Gastrocnemius medialis (tissue), 4 donors: ENCODE measurements at regions not wholly inside any gene's neighbourhood (a gene's known extent, or its start where the extent isn't known, plus 50 kb on each side); places are given as distances from the start of the nearest gene placed in this dataset.

ENCODE experiments used
- ATAC-seq, 2 donors: fragments of 150-250 bp; one replicate each; pipeline ENCODE4 v1.9.1; 2016
- DNase-seq, 2 donors: peaks; one replicate each; pipeline ENCODE4 v3.0.0-alpha.2; 2019
- H3K27ac ChIP-seq, 4 donors: fragments of 200-600 bp; sonication (generic); 1 replicate in 1 of 4; 2 replicates in 3 of 4; pipeline ENCODE4 v1.5.1; 2016 to 2018; ENCODE audit warnings: mild to moderate bottlenecking in 2 of 4, moderate library complexity in 1 of 4
- H3K27me3 ChIP-seq, 3 donors: fragments of 200-600 bp; sonication (generic) in 2 of 3; 1 replicate in 1 of 3; 2 replicates in 2 of 3; pipeline versions ENCODE4 v1.5.1 to v1.6.0; 2016 to 2019; ENCODE audit warnings: mild to moderate bottlenecking in 1 of 3, moderate library complexity in 1 of 3
- H3K36me3 ChIP-seq, 2 donors: fragments of 200-600 bp; sonication (generic) in 1 of 2; one replicate each; pipeline ENCODE4 v1.5.1; 2017 to 2018
- H3K4me1 ChIP-seq, 2 donors: fragments of 200-600 bp; sonication (generic) in 1 of 2; one replicate each; pipeline ENCODE4 v1.5.1; 2016 to 2017; ENCODE audit warnings: mild to moderate bottlenecking in 2 of 2
- H3K4me3 ChIP-seq, 4 donors: fragments of 200-600 bp; sonication (generic) in 3 of 4; 1 replicate in 1 of 4; 2 replicates in 3 of 4; pipeline ENCODE4 v1.5.1; 2016 to 2019; ENCODE audit warnings: mild to moderate bottlenecking in 2 of 4
- H3K9me3 ChIP-seq, 3 donors: fragments of 200-600 bp; sonication (generic) in 2 of 3; 1 replicate in 1 of 3; 2 replicates in 2 of 3; pipeline ENCODE4 v1.5.1; 2016 to 2019
- POLR2A ChIP-seq, 2 donors: fragments of 450-650 bp; IDR thresholded peaks; one replicate each; pipeline ENCODE4 v1.6.1; 2017; ENCODE audit warnings: antibody characterized with exemption in 2 of 2, mild to moderate bottlenecking in 2 of 2, moderate library complexity in 2 of 2
- in situ Hi-C, 4 donors: fragments of 200-750 bp; cut with MboI; loops; one replicate each; pipeline versions ENCODE4 v1.15.0 to v1.8.0; 2017; ENCODE audit warnings: low sequenced_read_pairs in 4 of 4
- intact Hi-C: fragments of 100-400 bp; cut with DNase I; formaldehyde crosslinking; loops from one replicate; pipeline ENCODE4 v1.15.1; 2023; ENCODE audit warnings: low total_unique reads
- TF ChIP-seq, protein P1 (sequence below), 5 experiments: fragments of 450-650 bp in 3 of 5; fragments of 200-600 bp in 2 of 5; sonication (generic) in 2 of 5; IDR thresholded peaks in 4 of 5; conservative IDR thresholded peaks in 1 of 5; 1 replicate in 4 of 5; 2 replicates in 1 of 5; pipeline ENCODE4 v1.5.1; 2016 to 2019; ENCODE audit warnings: antibody characterized with exemption in 5 of 5, mild to moderate bottlenecking in 3 of 5, moderate library complexity in 3 of 5

DNA sequence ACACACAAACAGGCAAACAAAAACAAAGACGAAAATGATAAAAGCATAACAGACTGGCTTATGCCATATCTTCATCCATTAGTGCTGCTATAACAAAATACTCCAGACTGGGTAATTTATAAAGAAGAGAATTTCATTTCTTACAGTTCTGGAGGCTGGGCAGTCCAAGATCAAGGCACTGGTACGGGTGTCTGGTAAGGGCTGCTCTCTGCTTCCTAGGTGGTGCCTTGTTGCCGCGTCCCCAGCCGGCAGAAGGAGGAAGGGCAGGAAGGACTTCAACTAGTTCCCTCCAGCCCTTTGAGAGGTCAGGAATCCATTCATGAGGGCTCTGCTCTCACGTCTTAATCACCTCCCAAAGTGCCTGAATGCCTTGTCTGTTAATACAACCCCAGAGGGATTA lies 122.6 kb downstream of the BOD1 start:
- TF ChIP-seq POLR2A (IDR thresholded peaks at IDR 0.05) = no peak
- TF ChIP-seq, protein P1, sequence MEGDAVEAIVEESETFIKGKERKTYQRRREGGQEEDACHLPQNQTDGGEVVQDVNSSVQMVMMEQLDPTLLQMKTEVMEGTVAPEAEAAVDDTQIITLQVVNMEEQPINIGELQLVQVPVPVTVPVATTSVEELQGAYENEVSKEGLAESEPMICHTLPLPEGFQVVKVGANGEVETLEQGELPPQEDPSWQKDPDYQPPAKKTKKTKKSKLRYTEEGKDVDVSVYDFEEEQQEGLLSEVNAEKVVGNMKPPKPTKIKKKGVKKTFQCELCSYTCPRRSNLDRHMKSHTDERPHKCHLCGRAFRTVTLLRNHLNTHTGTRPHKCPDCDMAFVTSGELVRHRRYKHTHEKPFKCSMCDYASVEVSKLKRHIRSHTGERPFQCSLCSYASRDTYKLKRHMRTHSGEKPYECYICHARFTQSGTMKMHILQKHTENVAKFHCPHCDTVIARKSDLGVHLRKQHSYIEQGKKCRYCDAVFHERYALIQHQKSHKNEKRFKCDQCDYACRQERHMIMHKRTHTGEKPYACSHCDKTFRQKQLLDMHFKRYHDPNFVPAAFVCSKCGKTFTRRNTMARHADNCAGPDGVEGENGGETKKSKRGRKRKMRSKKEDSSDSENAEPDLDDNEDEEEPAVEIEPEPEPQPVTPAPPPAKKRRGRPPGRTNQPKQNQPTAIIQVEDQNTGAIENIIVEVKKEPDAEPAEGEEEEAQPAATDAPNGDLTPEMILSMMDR (IDR thresholded peaks at IDR 0.05 in 4 of 5, conservative IDR thresholded peaks at IDR 0.05 in 1 of 5) = no peak
- Histone ChIP-seq H3K36me3 (no peaks in the 10 kb centered on the region), H3K4me3 (no peak overlapping the region), H3K9me3 (no peaks in the 10 kb centered on the region), H3K27ac (no peak overlapping the region), H3K4me1 (peaks cover 30 to 33% of the 10 kb centered on the region in 2 donors), H3K27me3 (no peaks in the 10 kb centered on the region)
- in situ Hi-C loops (no loop called here), intact Hi-C loops (no loop called here)
- DNase-seq (no peak), ATAC-seq (no peak)

DNA sequence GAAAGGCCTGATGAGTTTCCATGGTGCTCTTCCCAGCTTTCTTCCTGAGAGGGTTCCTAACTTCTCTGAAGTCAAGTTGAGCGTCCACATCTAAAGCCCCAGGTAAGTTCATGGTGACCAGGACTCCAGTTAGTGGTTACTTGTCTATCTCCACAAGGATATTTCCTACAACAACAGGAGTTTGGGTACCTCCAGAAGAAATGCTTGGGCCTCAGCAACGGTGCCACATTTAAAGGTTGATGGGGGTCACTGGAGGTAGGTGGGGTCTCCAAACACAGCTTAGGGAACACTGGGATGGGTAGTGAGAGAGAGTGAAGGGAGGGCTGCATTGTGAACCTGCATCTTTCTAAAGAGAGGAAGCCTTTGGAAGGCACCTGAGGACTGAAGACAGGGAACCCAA lies 123.4 kb downstream of the BOD1 start:
- no peak for TF ChIP-seq POLR2A (IDR thresholded peaks at IDR 0.05)
- TF ChIP-seq, protein P1 (IDR thresholded peaks at IDR 0.05 in 4 of 5, conservative IDR thresholded peaks at IDR 0.05 in 1 of 5) = no peak
- Histone ChIP-seq H3K27ac (no peak overlapping the region), H3K27me3 (no peaks in the 10 kb centered on the region), H3K9me3 (no peaks in the 10 kb centered on the region), H3K4me1 (peaks cover 22 to 25% of the 10 kb centered on the region in 2 donors), H3K4me3 (no peak overlapping the region), H3K36me3 (no peaks in the 10 kb centered on the region)
- intact Hi-C loops = no loop called here
- ATAC-seq (no peak), DNase-seq (no peak)
- in situ Hi-C loops = no loop called here

DNA sequence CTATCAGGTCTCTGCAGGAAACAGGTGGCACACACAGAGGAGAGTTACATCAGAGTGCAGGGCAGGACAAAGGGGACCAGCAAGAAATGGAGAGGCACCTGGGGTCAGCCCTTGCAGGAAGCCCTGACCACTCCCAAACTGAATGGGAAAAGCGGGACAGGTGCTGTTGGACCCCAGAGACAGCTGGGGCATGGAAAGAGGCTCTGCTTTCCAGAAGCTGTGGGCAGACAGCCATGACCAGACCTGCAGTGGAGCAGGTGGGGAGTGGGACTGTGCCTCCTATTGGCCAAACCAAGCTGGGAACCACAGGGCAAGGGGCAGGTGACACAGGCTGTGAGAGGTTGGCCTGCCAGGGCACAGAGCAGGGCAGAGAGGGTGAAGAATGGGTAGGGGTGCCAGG lies 125.8 kb downstream of the BOD1 start:
- no peaks in the 10 kb centered on the region for H3K36me3 ChIP-seq
- no peaks in the 10 kb centered on the region for H3K27me3 ChIP-seq
- in situ Hi-C loops (no loop called here), intact Hi-C loops (no loop called here)
- peaks cover 0 to 5% of the 10 kb centered on the region in 2 donors for H3K4me1 ChIP-seq
- ATAC-seq (no peak), DNase-seq (no peak)
- no peak for TF ChIP-seq POLR2A (IDR thresholded peaks at IDR 0.05)
- TF ChIP-seq, protein P1 (IDR thresholded peaks at IDR 0.05 in 4 of 5, conservative IDR thresholded peaks at IDR 0.05 in 1 of 5) = no peak
- no peak overlapping the region for H3K4me3 ChIP-seq
- H3K27ac ChIP-seq = no peak overlapping the region
- H3K9me3 ChIP-seq = no peaks in the 10 kb centered on the region

DNA sequence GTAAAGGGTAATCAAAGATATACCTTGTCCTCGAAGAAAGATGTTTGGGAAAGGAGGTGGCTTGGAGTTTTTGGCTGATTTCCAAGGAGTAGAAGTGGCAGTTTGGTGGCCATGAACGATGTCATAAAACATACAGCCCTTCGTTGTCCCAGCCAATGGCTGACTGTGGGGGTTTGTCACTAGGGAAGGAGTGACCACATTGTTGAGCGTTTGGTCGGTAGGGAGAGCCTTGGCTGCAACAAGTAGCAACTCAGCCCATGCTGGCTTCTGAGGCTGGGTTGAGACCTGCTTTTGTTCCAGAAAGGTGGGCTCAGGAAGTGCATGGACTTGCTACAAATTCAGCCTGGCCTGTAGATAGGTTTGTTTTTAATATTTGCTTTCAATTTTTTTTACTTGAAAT lies 128.3 kb downstream of the BOD1 start:
- Histone ChIP-seq H3K9me3 (no peaks in the 10 kb centered on the region), H3K27me3 (no peaks in the 10 kb centered on the region), H3K4me1 (no peaks in the 10 kb centered on the region), H3K27ac (no peak overlapping the region), H3K4me3 (no peak overlapping the region), H3K36me3 (no peaks in the 10 kb centered on the region)
- no peak for DNase-seq
- in situ Hi-C loops (no loop called here), intact Hi-C loops (no loop called here)
- TF ChIP-seq, protein P1 (IDR thresholded peaks at IDR 0.05 in 4 of 5, conservative IDR thresholded peaks at IDR 0.05 in 1 of 5) = no peak
- no peak for TF ChIP-seq POLR2A (IDR thresholded peaks at IDR 0.05)
- no peak for ATAC-seq

DNA sequence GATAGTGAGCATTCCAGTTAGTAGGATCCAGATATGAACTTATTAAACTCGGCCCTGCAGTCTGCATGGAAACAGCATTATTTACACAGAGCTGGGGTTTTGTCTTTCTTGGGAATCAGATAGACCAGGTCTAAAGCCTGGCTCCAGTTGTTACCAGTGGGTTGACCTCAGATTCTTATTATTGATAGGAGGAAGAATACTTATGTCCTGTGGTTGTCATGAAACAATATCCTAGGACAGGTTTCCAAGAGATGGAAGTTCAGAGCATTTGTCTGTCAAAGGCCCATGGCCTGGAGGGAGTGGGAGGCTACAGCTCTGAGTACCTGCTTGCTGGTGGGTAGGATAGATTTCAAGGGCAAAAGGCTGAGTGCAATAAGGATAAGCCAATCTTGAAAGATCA lies 129.2 kb downstream of the BOD1 start:
- TF ChIP-seq, protein P1 (IDR thresholded peaks at IDR 0.05 in 4 of 5, conservative IDR thresholded peaks at IDR 0.05 in 1 of 5) = no peak
- TF ChIP-seq POLR2A (IDR thresholded peaks at IDR 0.05) = no peak
- intact Hi-C loops (no loop called here), in situ Hi-C loops (no loop called here)
- H3K27me3 ChIP-seq = no peaks in the 10 kb centered on the region
- no peak overlapping the region for H3K27ac ChIP-seq
- H3K4me1 ChIP-seq = no peaks in the 10 kb centered on the region
- H3K4me3 ChIP-seq = no peak overlapping the region
- no peaks in the 10 kb centered on the region for H3K9me3 ChIP-seq
- no peaks in the 10 kb centered on the region for H3K36me3 ChIP-seq
- ATAC-seq (no peak), DNase-seq (no peak)
